Cardiac septum (tissue), 1 donor: ENCODE measurements at regions not wholly inside any gene's neighbourhood (a gene's known extent, or its start where the extent isn't known, plus 50 kb on each side); places are given as distances from the start of the nearest gene placed in this dataset.

Experiments used
- DNase-seq: peaks from one replicate; pipeline ENCODE4 v3.0.0-alpha.2; 2020; ENCODE audit warnings: low spot score
- intact Hi-C: fragments of 100-400 bp; cut with DNase I; formaldehyde crosslinking; loops from one replicate; pipeline ENCODE4 v1.14.0; 2022
- donor health status: DM: no; HTN: no; CAD: no.

- intact Hi-C loops: no loop called here
These were observed 101.0 kb upstream of the FLRT2 start for GRCh38 chr14:85428926-85429325.

GRCh38 chr14:85437148-85437547, 92.8 kb upstream of the FLRT2 start:
- DNase-seq: no peak
- intact Hi-C loops: no loop called here

More at GRCh38 chr14:85428926-85429325, 101.0 kb upstream of the FLRT2 start:
- no peak for DNase-seq

GRCh38 chr14:85438001-85438400, 91.9 kb upstream of the FLRT2 start:
- intact Hi-C loops: no loop called here
- DNase-seq: no peak

- intact Hi-C loops: no loop called here
- DNase-seq: no peak
These were observed 91.4 kb upstream of the FLRT2 start for GRCh38 chr14:85438481-85438942.

- intact Hi-C loops: no loop called here
- DNase-seq: no peak
These were observed 90.1 kb upstream of the FLRT2 start for GRCh38 chr14:85439696-85440328.

- intact Hi-C loops: no loop called here
- DNase-seq: no peak
These were observed 87.9 kb upstream of the FLRT2 start for GRCh38 chr14:85441909-85442643.

- no peak for DNase-seq
- intact Hi-C loops: no loop called here
These were observed 86.9 kb upstream of the FLRT2 start for GRCh38 chr14:85442996-85443395.

- intact Hi-C loops: no loop called here
- no peak for DNase-seq
These were observed 85.3 kb upstream of the FLRT2 start for GRCh38 chr14:85444635-85445034.

GRCh38 chr14:85445151-85445795, 84.7 kb upstream of the FLRT2 start:
- DNase-seq: no peak
- intact Hi-C loops: no loop called here

- no peak for DNase-seq
- intact Hi-C loops: no loop called here
These were observed 82.1 kb upstream of the FLRT2 start for GRCh38 chr14:85447883-85448282.

GRCh38 chr14:85451421-85451820, 78.5 kb upstream of the FLRT2 start:
- no peak for DNase-seq
- intact Hi-C loops: no loop called here

- intact Hi-C loops: no loop called here
- no peak for DNase-seq
These were observed 76.3 kb upstream of the FLRT2 start for GRCh38 chr14:85453401-85454225.

GRCh38 chr14:85454226-85454813, 75.6 kb upstream of the FLRT2 start:
- intact Hi-C loops: no loop called here

GRCh38 chr14:85459361-85460000, 70.5 kb upstream of the FLRT2 start:
- no peak for DNase-seq

More at GRCh38 chr14:85454226-85454813, 75.6 kb upstream of the FLRT2 start:
- no peak for DNase-seq

GRCh38 chr14:85461432-85462133, 68.4 kb upstream of the FLRT2 start:
- DNase-seq: no peak
- intact Hi-C loops: no loop called here

More at GRCh38 chr14:85459361-85460000, 70.5 kb upstream of the FLRT2 start:
- intact Hi-C loops: no loop called here

- DNase-seq: no peak
- intact Hi-C loops: no loop called here
These were observed 66.4 kb upstream of the FLRT2 start for GRCh38 chr14:85463512-85463911.

GRCh38 chr14:85464135-85464895, 65.6 kb upstream of the FLRT2 start:
- intact Hi-C loops: no loop called here
- no peak for DNase-seq

GRCh38 chr14:85466678-85467077, 63.3 kb upstream of the FLRT2 start:
- intact Hi-C loops: no loop called here
- DNase-seq: no peak
